ENCODE measurements at regions not wholly inside any gene's neighbourhood (a gene's known extent, or its start where the extent isn't known, plus 50 kb on each side); places are given as distances from the start of the nearest gene placed in this dataset.

DNA sequence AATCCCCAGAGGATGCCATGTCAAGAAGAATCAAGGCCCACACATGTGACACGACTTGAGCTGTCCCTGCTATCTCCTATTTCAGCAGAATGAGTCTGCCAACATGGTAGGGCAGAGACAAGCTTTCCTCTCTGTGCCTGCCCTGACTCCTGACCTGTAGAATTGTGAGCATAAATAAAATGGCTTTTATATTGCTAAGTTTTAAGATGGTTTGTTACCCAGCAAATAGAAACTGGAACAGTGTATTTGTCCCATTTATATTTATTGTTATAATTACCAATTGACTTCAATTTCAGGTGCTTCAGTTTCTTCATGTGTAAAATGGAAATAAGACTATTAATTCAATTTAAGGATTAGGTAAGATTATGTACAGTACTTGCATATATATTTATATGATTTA lies 90.5 kb downstream of the ASB1 start:
- TF ChIP-seq, protein P1, sequence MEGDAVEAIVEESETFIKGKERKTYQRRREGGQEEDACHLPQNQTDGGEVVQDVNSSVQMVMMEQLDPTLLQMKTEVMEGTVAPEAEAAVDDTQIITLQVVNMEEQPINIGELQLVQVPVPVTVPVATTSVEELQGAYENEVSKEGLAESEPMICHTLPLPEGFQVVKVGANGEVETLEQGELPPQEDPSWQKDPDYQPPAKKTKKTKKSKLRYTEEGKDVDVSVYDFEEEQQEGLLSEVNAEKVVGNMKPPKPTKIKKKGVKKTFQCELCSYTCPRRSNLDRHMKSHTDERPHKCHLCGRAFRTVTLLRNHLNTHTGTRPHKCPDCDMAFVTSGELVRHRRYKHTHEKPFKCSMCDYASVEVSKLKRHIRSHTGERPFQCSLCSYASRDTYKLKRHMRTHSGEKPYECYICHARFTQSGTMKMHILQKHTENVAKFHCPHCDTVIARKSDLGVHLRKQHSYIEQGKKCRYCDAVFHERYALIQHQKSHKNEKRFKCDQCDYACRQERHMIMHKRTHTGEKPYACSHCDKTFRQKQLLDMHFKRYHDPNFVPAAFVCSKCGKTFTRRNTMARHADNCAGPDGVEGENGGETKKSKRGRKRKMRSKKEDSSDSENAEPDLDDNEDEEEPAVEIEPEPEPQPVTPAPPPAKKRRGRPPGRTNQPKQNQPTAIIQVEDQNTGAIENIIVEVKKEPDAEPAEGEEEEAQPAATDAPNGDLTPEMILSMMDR (IDR thresholded peaks at IDR 0.05 in 8 of 11, conservative IDR thresholded peaks at IDR 0.05 in 3 of 11) = no peak
- TF ChIP-seq POLR2AphosphoS5 (IDR thresholded peaks at IDR 0.05) (no peak), POLR2A (IDR thresholded peaks at IDR 0.05) (no peak)

Data from spleen (tissue), 7 donors.